GM10266 (cell line): ENCODE measurements at regions not wholly inside any gene's neighbourhood (a gene's known extent, or its start where the extent isn't known, plus 50 kb on each side); places are given as distances from the start of the nearest gene placed in this dataset.

Experiments
- DNase-seq: peaks from one replicate; pipeline ENCODE4 v3.0.0; 2012; ENCODE audit errors: extremely low spot score
- TF ChIP-seq, protein P1 (sequence below): IDR thresholded peaks from 2 replicates; pipeline ENCODE4 v1.5.1; 2012; ENCODE audit warnings: mild to moderate bottlenecking, low read depth; ENCODE audit not compliant: control insufficient read depth, insufficient read depth; ENCODE audit errors: missing control alignments

DNA sequence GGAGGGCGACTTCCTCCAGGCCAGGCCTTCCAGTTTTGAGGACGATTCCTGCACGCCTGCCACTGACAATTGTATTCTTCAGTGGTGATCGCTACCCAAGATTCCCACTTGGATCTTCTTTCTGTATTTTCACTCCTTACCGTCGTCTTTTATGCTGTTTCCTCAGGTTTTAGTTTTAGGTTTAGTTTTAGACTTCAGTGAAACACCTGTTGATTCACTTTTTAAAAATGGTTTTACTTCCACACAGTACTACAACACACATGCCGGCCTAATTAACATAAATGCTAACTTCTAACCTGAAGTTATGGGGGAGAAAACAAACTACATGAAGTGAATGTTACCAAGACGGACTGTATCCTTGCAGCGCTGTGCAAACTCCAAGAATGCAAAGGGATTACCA, 530.6 kb upstream of the MGMT start:
- TF ChIP-seq, protein P1, sequence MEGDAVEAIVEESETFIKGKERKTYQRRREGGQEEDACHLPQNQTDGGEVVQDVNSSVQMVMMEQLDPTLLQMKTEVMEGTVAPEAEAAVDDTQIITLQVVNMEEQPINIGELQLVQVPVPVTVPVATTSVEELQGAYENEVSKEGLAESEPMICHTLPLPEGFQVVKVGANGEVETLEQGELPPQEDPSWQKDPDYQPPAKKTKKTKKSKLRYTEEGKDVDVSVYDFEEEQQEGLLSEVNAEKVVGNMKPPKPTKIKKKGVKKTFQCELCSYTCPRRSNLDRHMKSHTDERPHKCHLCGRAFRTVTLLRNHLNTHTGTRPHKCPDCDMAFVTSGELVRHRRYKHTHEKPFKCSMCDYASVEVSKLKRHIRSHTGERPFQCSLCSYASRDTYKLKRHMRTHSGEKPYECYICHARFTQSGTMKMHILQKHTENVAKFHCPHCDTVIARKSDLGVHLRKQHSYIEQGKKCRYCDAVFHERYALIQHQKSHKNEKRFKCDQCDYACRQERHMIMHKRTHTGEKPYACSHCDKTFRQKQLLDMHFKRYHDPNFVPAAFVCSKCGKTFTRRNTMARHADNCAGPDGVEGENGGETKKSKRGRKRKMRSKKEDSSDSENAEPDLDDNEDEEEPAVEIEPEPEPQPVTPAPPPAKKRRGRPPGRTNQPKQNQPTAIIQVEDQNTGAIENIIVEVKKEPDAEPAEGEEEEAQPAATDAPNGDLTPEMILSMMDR: no peak
- no peak for DNase-seq

DNA sequence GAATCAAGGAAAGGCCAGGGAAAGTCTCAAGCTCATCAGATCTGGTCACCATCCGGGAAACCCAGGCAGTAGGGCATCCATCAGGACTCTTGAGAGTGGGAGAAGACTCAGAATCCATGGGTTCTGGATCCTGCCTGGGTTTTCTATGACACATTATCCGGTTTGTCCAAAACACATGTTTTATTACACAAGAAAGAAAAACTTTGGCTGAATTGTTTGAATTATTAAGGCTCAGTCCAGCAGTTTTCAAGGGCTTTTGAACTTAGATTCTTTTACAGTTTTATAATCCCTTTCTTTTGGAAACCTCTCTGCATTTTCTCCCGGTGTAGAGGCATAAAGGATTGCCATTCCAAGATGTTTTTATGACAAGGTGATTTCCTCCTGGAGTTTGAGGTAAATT, 528.5 kb upstream of the MGMT start:
- TF ChIP-seq, protein P1: no peak
- no peak for DNase-seq

DNA sequence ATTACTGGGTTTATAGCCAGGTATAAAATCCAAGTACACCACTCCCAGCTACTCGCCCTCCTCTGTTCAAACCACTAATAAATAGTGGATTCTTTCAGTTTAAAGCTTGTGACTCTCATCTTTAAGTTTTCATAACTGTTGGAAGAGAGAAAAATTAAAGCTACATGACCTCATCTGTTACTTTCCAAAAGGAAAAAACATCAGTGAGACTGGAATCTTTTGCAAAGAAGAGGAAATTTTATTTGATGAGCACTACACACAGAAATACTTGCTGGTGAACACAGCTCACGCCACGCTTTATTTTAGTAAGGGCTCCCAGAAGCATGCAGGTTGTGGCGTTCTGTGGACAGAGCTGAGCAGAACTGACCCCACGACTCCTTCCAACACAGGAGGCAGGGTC, 527.0 kb upstream of the MGMT start:
- no peak for DNase-seq
- TF ChIP-seq, protein P1: no peak

DNA sequence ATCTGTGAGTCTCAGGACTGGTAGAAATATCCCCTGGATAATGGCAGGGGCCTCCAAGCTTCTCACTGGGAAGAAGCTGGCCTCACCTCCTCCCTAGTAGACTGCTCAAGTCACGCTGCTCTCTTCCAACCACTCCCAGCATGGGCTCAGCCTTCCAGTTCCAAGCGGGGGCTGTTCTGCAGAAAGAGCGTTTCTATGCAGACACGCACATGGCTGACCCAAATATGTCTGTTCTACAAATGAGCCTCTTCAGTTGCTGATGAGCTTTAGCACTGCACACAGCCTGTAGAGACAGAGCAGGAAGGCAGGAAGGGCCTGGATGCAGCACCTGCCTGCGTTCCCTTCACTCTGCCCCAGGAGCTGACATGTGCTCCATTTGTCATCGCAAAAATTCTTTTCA, 523.9 kb upstream of the MGMT start:
- TF ChIP-seq, protein P1: no peak
- DNase-seq: no peak

DNA sequence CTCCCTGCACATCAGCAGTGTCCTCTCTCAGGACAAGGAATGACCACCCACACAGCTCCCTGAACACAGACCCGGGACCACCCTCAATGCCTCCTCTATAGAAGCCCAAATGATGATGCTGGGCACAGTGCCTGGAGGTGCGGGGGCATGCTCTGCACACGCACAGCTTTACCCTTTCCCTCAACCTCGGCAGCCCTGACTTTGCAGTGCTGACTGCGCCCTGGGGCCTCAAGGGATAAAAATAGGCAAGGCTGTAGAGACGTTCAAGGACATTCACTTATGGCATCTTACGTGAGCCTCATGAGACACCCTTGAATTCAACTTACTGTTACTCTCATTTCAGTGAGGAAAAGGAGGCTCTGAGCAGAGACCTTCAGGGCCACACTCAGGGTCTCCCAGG, 521.6 kb upstream of the MGMT start:
- DNase-seq: no peak
- TF ChIP-seq, protein P1: no peak

DNA sequence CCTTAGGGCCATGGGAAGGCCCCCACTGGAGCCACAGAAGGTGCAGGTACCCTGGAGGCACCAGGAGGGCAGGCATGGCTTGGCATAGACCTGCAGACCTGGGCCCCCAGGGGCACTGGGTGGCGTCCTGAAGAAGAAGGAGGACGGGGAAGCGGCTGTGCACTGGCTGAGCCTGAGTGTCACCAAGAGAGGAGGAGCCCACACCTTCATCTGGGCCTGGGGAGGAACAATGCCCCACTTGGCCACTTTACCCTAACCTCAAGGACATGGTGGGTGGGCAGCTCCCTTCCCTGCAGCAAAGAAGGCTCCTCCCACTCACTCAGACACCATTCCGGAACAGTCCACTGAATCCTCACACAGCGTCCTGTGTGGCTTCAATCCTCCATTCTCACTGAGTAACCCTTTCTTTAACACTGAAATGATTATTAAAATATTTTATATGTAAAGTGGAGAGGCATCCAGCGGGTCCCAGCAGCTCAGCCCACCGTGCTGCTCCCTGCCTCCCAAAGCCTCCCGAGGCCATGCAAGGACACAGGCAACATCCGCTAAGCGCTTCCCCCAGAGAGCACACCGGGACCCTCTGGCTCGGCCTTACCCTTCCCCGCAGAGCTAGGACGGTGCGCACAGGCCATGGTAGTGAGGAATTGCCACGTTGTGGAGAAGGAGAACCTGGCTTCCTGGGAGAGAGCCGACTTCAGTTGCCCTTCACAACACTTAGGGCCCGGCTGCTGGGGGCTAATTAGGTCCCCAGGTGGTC, 516.7 kb upstream of the MGMT start:
- TF ChIP-seq, protein P1: no peak
- DNase-seq: no peak

DNA sequence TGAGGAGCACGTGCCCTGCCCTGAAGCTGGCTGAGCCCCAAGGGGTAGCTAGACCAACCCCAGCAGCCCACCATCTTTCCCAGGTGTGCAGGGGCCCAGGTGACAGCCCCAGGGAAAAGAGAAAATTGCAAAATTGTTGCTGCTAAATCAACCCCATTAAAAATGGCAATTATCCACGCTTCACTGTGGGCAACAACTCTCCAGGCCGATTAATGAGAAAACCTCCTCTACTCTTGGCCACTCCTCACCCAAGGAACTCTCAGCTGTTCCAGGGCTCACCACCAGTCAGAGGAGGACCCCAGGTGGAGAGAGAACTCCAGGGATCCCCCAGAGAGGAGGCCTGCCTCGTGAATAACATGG, 516.1 kb upstream of the MGMT start:
- no peak for DNase-seq
- TF ChIP-seq, protein P1: no peak
